Activated naive CD4-positive, alpha-beta T cell treated with anti-CD3 and anti-CD28 coated beads, Interleukin-2, amount 50 U/mL, for 16 hours (primary cell): ENCODE measurements at regions not wholly inside any gene's neighbourhood (a gene's known extent, or its start where the extent isn't known, plus 50 kb on each side); places are given as distances from the start of the nearest gene placed in this dataset.
"Not testable (repeated sequence)": the region's sequence is repeated elsewhere in the genome, so short reads cannot be mapped to it uniquely, and the experiment has no call there.

ENCODE experiments used
- DNase-seq: peaks from one replicate; pipeline ENCODE4 v3.0.0-alpha.2; 2020

GRCh38 chr17:27365329-27365945 lies 71.5 kb downstream of the WSB1 start:
- DNase-seq, result not testable (repeated sequence)

DNA sequence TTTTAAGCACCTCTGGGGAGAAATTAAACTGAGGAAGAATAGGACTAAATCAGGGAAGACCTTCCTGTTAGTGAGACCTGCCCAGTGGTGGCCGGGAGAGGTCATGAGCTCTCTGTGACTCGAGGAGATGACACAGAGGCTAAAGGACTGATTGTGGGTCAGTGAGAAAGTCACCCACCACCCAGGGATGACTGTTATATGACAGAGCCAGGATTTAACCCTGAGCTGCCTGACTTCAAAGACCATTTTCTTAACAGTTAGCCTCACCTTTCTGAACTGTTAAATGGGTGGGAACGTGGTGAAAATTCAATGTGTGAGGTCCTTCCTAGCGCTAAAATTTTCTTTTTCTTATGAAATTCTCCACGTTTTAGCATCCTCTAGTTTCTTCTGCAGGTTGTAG lies 72.5 kb downstream of the WSB1 start:
- no peak for DNase-seq

- no peak for DNase-seq
Observed at GRCh38 chr17:27367121-27367981, 73.4 kb downstream of the WSB1 start.

DNA sequence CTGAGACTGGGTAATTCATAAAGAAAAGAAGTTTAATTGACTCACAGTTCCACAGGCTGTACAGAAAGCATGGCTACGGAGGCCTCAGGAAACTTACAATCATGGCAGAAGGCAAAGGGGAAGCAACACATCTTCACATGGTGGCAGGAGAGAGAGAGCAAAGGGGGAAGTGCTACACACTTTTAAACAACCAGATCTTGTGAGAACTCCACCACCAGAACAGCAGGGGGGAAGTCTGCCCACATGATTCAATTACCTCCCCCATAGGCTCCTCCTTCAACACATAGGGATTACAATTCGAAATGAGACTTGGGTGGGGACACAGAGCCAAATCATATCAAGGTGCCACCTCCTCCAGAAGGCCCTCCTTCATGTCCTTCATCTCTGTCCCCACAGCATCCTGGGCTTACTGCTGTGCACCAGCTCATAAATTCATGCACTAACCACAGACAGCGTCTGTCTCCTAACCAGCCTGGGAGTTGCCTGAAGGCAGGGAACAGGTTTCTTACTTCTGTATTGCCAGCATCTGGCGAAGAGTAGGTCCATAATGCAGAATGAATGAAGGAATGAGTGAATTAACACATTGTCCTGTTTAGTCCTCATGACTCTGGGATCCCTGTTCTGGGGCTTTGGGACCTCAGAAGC lies 74.4 kb downstream of the WSB1 start:
- DNase-seq, result no peak

DNA sequence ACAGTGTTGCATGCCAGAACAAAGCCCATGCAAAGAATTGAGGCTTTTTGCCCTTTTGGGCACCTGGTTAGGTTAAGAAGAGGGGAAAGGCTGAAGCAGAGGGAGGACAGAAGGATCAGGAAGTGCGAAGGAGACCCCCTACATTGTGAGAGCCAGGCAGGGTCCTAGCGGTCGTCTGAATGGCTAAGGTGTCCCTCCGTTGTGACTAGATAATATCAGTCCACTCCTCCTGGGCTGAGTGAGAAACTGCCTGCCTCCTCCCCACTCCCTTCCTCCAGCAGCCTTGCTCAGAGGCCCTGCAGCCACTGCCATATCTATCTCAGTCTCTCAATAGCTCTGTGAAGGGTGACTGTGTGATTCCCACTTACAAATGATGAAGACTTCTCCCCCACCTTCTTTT lies 75.1 kb downstream of the WSB1 start:
- no peak for DNase-seq

GRCh38 chr17:27370776-27371175 lies 76.9 kb downstream of the WSB1 start:
- DNase-seq, result no peak

DNA sequence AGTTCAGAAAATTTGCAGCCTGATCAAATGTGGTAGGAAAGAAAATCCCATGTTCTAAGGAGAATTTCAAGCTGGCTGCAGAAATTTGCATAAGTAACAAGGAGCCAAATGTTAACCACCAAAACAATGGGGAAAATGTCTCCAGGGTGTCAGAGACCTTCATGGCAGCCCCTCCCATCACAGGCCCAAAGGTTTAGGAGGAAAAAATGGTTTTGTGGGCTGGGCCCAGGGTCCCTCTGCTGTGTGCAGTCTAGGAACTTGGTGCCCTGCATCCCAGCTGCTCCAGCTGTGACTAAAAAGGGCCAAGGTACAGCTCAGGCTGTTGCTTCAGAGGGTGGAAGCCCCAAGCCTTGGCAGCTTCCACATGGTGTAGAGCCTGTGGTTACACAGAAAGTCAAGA lies 79.8 kb downstream of the WSB1 start:
- not testable (repeated sequence) for DNase-seq

DNA sequence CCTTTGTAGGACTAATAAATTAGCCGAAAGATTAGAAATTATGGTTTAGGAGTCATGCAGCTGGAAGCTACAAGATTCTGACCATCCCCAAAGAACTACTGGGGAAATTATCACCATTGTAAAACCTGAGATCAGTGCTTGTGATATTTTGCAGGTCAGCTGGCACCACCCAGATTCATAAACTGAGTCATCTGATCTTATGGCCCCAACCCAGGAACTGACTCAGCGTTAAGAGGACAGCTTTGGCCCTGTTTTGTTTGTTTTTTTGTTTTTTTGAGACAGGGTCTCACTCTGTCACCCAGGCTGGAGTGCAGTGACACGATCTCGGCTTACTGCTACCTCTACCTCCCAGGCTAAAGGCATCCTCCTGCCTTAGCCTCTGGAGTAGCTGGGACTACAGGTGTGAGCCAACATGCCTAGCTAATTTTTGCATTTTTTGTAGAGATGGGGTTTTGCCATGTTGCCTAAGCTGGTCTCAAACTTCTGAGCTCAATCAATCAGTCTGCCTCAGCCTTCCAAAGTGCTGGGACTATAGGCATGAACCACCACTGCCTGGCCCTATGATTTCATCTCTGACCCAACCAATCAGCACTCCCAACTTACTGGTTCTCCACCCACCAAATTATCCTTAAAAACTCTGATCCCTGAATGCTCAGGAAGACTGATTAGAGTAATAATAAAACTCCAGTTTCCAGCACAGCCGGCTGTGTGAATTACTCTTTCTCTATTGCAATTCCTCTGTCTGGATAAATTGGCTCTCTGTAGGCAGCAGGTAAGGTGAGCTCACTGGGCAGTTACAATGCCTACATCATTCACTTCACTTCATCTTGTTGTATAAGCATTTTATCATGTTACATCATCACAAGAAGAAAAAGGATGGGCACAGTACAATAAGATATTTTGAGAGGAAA lies 79.4 kb upstream of the KSR1 start:
- DNase-seq, result no peak

- DNase-seq, result no peak
Observed at GRCh38 chr17:27378482-27379175, 77.6 kb upstream of the KSR1 start.

DNA sequence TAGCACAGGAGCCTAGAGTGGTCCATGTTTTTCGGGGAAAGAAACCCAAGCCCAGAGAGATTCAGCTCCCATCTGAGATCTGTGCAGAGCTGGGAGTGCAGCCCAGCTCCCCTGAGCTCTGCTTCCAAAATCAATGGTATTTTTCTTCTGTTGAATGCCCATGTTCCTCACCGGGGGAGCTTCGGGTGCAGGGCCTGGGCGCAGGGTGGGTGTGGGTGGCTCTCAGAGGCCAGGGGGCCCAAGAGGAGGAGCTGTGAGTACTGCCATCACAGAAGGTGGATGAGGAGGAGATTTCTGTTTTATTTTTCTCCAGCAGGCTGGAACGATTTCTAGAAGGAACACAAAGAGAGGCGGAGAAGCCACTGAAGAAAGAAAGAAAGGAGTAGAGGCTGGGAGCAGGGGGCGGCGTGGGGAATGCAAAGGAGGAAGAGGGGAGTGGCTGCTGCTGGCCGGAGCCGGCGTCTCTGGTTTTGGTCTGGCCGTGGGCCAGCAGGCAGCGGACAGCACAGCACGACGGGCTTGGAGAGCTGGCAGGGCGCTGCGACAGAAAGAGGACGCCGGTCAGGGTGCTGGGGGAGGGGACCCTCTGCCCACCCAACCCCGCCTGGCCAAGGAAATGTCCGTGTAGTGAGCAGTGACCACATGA lies 76.2 kb upstream of the KSR1 start:
- DNase-seq, result no peak

DNA sequence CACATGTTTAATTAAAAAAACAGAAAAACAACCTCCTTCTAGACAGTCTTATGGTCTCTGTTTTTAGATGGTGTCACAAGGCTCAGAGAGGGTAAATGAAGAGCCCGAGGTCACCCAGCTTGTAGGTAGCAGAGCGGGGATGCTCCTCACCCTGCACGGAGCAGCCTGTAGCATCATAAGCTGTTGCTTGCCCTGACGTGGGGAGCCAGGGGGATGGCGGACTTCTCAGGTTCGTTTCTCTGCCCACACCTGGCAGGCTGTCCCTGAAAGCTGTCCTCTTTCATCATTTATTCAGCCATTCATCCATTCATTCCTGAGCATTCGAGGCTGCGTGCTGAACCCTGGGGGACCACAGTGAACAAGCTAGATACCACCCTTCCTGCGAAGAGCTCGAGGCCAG lies 75.7 kb upstream of the KSR1 start:
- DNase-seq, result no peak

DNA sequence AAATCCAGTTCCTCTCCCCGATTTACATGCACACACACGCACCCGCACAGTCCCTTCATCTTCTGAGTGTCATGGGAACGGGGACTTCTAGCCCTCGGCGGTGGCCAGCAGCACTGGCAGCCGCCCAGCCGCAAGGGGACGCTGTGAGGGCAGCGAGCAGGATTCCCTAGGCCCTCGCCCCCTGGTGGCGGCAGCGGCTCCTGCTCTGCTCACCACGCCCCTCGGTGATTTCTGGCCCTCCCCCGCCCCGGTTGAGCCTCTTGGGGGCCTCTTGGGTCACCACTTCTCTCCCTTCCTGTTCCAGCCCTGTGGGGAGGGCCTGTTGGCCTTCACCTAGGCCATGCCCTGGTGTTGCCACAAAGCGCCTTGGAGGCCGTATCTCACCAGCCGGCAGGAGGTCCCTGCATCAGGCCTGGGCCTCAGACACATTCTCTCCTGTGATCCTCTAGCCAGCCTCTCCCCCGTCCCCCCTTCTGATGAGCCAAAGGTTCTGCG lies 75.2 kb upstream of the KSR1 start:
- peak; percentile 79 for DNase-seq

DNA sequence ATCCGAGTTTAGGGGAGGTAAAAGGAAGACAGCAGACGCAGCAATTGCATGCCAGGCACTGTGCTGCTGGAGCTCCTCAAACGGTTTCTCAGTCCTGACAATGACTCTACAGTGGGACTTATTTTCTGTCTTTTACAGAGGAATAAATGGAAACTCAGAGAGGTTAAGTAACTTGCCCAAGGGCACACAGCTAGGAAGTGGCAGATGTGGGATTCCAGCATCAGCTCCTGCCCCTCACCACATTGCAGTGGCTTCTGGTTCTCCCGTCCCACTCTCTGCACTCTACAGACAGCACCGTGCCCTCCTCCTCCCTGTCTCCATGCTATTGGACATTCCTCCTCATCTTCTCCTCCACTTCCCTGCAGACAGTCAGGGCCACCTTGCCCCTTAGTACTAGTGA lies 74.2 kb upstream of the KSR1 start:
- DNase-seq, result no peak

- DNase-seq, result no peak
Observed at GRCh38 chr17:27384261-27384701, 72.0 kb upstream of the KSR1 start.

- no peak for DNase-seq
Observed at GRCh38 chr17:27384726-27385125, 71.5 kb upstream of the KSR1 start.

DNA sequence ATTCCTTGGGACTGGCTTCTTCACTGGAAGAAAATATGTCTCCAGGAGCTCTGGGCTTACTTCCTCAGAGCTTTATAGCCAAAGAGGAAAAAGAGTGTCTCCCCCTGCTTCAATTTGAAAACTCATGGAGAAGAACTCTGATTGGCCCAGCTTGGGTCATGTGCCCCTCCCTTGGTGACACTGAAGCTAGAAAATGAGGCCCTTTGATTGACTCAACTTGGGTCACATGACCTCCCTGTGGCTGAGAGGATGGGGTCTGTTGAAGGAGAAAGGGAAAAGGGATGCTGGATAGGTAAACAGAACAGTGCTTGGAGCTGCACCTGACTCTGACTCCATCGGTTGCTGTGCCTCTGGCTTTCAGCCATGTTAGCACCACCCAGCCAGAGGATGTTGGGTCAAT lies 70.6 kb upstream of the KSR1 start:
- DNase-seq, result no peak

DNA sequence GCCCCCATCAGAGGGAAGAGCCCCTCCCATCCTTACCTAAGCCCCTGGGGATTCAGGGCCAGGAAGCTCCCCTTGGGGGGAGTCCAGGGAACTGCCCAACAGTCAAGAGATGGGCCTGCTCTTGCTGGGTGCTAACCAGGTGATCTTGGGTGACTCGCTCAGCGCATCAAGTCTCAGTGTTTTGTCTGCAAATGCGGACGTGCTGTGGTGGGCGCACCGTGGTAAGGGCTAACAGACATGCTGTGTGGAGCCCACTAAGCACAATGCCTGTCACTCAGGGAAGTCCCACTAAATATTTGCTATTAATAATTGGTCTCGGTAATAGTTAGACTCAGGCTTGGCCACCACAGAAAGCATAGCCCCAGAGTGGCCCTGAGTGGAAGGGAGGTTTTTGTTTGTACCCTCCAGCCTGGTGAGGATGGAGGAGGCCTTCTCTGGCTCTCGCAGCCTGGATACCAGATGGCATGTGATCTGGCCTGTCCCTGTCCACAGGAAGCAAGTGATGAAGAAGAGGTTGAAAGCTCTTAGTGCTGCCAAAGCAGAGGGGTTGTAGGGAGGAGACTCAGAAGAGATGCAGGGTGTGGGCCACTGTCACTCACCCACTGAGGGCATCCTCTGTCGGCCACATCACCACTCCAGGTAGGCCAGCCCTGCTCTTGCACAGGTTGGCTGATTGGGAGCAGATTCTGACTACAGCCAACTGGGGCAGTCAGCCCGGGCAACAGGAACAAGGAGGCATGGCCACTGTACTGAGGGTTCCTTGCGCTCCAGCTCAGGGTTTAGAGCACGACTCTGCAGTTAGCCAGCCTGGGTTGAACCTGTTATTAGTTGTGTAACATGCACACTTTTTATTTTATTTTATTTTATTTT lies 69.8 kb upstream of the KSR1 start:
- no peak for DNase-seq

GRCh38 chr17:27389542-27390140 lies 66.6 kb upstream of the KSR1 start:
- DNase-seq, result no peak

DNA sequence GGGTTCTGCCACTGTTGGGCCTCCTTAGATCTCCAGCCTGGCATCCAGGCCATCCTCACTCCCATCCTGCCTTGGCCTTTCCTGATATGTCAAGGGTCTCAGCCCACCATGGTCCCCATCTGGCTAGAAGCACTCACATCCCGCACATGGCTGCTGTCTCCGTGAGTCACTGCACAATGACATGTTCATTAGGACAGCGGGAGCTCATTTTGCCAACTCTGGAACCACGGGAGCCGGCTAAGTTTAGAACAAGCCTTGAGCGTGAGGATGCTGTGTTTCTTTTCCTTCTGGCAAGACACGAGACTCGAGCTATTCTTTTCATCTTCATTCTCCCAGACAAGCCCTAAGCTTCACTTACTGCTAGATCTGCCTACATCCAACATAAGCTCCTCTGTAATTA lies 65.7 kb upstream of the KSR1 start:
- DNase-seq, result no peak

- DNase-seq, result no peak
Observed at GRCh38 chr17:27391427-27391826, 64.8 kb upstream of the KSR1 start.
